GM18907 (cell line): ENCODE measurements at regions not wholly inside any gene's neighbourhood (a gene's known extent, or its start where the extent isn't known, plus 50 kb on each side); places are given as distances from the start of the nearest gene placed in this dataset.
A peak's percentile ranks its signal among the peaks of the same experiment; 100 is the strongest.
"Not testable (repeated sequence)": the region's sequence is repeated elsewhere in the genome, so short reads cannot be mapped to it uniquely, and the experiment has no call there.

ENCODE experiments used
- ATAC-seq: cut with Tn5 transposase; IDR thresholded peaks from one replicate; pipeline ENCODE4 v1.9.1; 2021; ENCODE audit warnings: mild to moderate bottlenecking, moderate library complexity; ENCODE audit not compliant: unreplicated experiment

GRCh38 chr11:22920939-22921565 is 60.8 kb upstream of the CCDC179 start:
- ATAC-seq, result peak; percentile 98

- ATAC-seq, result no peak
Measured at GRCh38 chr11:22922672-22923071, 62.4 kb upstream of the CCDC179 start.

GRCh38 chr11:22923561-22923960 is 63.3 kb upstream of the CCDC179 start:
- ATAC-seq, result no peak

DNA sequence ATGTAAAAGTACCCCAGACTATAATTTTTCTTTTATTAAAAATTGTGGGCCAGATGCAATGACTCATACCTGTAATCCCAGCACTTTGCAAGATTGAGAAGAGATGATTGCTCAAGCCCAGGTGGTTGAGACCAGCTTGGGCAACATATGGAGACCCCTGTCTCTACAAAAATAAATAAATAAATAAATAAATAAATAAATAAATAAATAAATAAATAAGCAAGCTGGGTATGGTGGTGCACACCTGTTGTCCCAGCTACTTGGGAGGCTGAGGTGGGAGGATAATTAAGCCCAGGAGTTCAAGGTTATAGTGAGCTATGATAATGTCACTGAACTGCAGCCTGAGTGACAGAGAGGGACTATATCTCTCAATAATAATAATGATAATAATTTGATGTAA is 66.1 kb upstream of the CCDC179 start:
- ATAC-seq, result no peak

- ATAC-seq, result no peak
Measured at GRCh38 chr11:22927793-22928192, 67.5 kb upstream of the CCDC179 start.

GRCh38 chr11:22928207-22928917 is 68.1 kb upstream of the CCDC179 start:
- ATAC-seq, result no peak

- ATAC-seq, result peak; percentile 99
Measured at GRCh38 chr11:22930816-22931594, 70.7 kb upstream of the CCDC179 start.

GRCh38 chr11:22938691-22939090 is 78.4 kb upstream of the CCDC179 start:
- no peak for ATAC-seq

GRCh38 chr11:22941544-22941943 is 81.3 kb upstream of the CCDC179 start:
- not testable (repeated sequence) for ATAC-seq

DNA sequence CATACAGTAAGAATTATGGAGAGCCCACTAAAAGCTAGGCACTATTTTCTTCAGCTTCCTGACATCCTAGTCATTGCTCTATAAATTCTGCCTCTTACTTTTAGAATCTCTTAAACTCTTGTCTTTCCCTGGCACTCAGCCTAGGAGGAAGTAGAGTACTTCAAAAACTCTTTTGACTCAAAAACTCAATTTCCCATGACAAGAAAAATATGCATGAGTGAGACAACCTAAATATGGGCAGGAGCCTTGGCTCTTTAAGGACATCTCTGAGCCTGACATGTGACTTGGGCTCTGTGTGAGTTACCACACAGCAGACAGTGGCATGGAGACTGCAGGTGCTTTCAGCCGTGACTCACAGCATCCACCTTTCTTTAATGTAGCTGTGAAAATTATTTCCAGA is 97.5 kb upstream of the CCDC179 start:
- no peak for ATAC-seq

- ATAC-seq, result no peak
Measured at GRCh38 chr11:22974251-22974650, 114.0 kb upstream of the CCDC179 start.

- ATAC-seq, result no peak
Measured at GRCh38 chr11:22976146-22976545, 115.9 kb upstream of the CCDC179 start.

GRCh38 chr11:22982903-22983302 is 122.6 kb upstream of the CCDC179 start:
- ATAC-seq, result no peak

GRCh38 chr11:22984045-22984444 is 123.8 kb upstream of the CCDC179 start:
- no peak for ATAC-seq

- ATAC-seq, result no peak
Measured at GRCh38 chr11:22989371-22989770, 129.1 kb upstream of the CCDC179 start.

- ATAC-seq, result no peak
Measured at GRCh38 chr11:22991196-22991595, 130.9 kb upstream of the CCDC179 start.

GRCh38 chr11:23006730-23007129 is 146.5 kb upstream of the CCDC179 start:
- ATAC-seq, result no peak

- no peak for ATAC-seq
Measured at GRCh38 chr11:23010790-23011335, 150.6 kb upstream of the CCDC179 start.

- no peak for ATAC-seq
Measured at GRCh38 chr11:23012930-23013329, 152.7 kb upstream of the CCDC179 start.

DNA sequence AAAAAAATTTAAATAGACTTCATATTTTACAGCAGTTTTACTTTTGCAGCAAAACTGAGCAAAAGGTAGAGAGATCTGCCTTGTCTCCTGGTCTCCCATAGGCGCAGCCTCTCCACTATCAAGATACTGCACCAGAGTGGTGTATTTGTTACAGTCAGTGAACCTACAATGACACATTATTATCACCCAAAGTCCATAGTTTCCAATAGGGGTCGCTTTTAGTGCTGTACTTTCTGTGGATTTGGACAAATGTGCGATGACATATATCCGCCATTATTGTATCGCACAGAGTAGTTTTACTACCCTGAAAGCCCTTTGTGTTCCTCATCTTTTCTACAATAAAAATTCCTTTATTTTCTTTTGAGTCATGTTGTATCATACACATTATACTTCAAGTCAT is 153.2 kb upstream of the CCDC179 start:
- ATAC-seq, result no peak

DNA sequence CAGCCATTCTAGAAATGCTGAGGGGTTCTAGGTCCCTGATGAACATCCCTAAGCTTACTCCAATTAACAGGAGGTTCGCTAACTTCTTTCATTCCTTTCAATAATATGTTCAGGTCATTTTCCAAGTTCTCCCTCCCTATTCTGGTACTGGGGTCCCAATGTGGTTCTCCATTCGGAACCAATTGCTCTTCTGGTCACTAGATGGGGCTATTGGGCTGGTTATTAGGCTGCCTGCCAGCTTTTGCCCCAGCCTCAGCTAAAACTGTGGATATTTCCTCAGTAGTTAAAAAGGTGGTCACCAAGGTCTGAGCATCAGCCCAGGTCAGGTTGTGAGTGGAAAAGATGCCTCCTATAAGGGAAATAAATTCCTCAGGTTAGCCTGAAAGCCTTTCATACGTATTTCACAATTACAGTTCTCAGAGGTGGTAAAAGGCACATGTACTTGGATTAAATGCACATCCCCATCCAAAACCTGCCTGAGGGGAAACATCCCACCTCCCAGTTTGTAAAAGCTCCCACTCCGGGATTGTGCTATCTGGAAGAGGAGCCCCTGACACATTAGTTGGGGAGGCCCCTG is 161.1 kb upstream of the CCDC179 start:
- ATAC-seq, result peak; percentile 76
